ENCODE measurements at regions not wholly inside any gene's neighbourhood (a gene's known extent, or its start where the extent isn't known, plus 50 kb on each side); places are given as distances from the start of the nearest gene placed in this dataset.
A peak's percentile ranks its signal among the peaks of the same experiment; 100 is the strongest.
"Not testable (repeated sequence)": the region's sequence is repeated elsewhere in the genome, so short reads cannot be mapped to it uniquely, and the experiment has no call there.

- no peaks in the 10 kb centered on the region for H3K79me2 ChIP-seq (ENCODE audit: insufficient read depth, low read length)
- Mint-ChIP-seq H3K27me3 (ENCODE audit: low read depth, unreplicated experiment) (no peaks in the 10 kb centered on the region), H3K9me3 (ENCODE audit: unreplicated experiment) (no peaks in the 10 kb centered on the region), H3K4me3 (ENCODE audit: unreplicated experiment) (no peak overlapping the region), H3K36me3 (ENCODE audit: low read depth, unreplicated experiment) (no peaks in the 10 kb centered on the region), H3K4me1 (ENCODE audit: low read depth, unreplicated experiment) (peaks cover 5% of the 10 kb centered on the region), H3K27ac (ENCODE audit: unreplicated experiment) (no peak overlapping the region)
- H3K36me3 ChIP-seq (ENCODE audit: insufficient read depth, low read length): no peaks in the 10 kb centered on the region
- no peak overlapping the region for H3K9ac ChIP-seq (ENCODE audit: low read length)
- no peaks in the 10 kb centered on the region for H3K27me3 ChIP-seq (ENCODE audit: insufficient read depth, low read length)
- no peak overlapping the region for H3K4me2 ChIP-seq (ENCODE audit: low read length)
- no peaks in the 10 kb centered on the region for H3K9me3 ChIP-seq (ENCODE audit: insufficient read depth, low read depth, low read length)
- no peaks in the 10 kb centered on the region for H4K20me1 ChIP-seq (ENCODE audit: insufficient read depth, low read length)
- no peak for DNase-seq (ENCODE audit: low read depth)
- no peak overlapping the region for H2AFZ ChIP-seq (ENCODE audit: low read depth, low read length)
- H3K4me3 ChIP-seq (ENCODE audit: insufficient read depth, low read depth, low read length): no peak overlapping the region
- no peak for TF ChIP-seq CTCF (IDR thresholded peaks at IDR 0.05; ENCODE audit: insufficient read depth, low read depth, low read length)
- no peak for TF ChIP-seq EZH2 (IDR thresholded peaks at IDR 0.05; ENCODE audit: insufficient read depth, low read length)
- H3K4me1 ChIP-seq (ENCODE audit: insufficient read depth, low read length): no peaks in the 10 kb centered on the region
- H3K27ac ChIP-seq (ENCODE audit: low read depth, low read length): no peak overlapping the region
- no peak for FAIRE-seq
These were observed 627.2 kb upstream of the LUZP2 start for GRCh38 chr11:23869671-23870070.

- Histone ChIP-seq H3K4me3 (ENCODE audit: insufficient read depth, low read depth, low read length) (no peak overlapping the region), H3K27ac (ENCODE audit: low read depth, low read length) (no peak overlapping the region), H3K9ac (ENCODE audit: low read length) (no peak overlapping the region), H3K36me3 (ENCODE audit: insufficient read depth, low read length) (no peaks in the 10 kb centered on the region), H3K4me1 (ENCODE audit: insufficient read depth, low read length) (no peaks in the 10 kb centered on the region), H3K9me3 (ENCODE audit: insufficient read depth, low read depth, low read length) (no peaks in the 10 kb centered on the region), H3K4me2 (ENCODE audit: low read length) (no peak overlapping the region), H3K79me2 (ENCODE audit: insufficient read depth, low read length) (no peaks in the 10 kb centered on the region), H3K27me3 (ENCODE audit: insufficient read depth, low read length) (no peaks in the 10 kb centered on the region), H4K20me1 (ENCODE audit: insufficient read depth, low read length) (no peaks in the 10 kb centered on the region), H2AFZ (ENCODE audit: low read depth, low read length) (peak overlapping the region; percentile 5)
- Mint-ChIP-seq H3K27me3 (ENCODE audit: low read depth, unreplicated experiment) (no peaks in the 10 kb centered on the region), H3K27ac (ENCODE audit: unreplicated experiment) (no peak overlapping the region), H3K4me3 (ENCODE audit: unreplicated experiment) (no peak overlapping the region), H3K4me1 (ENCODE audit: low read depth, unreplicated experiment) (no peaks in the 10 kb centered on the region), H3K36me3 (ENCODE audit: low read depth, unreplicated experiment) (no peaks in the 10 kb centered on the region), H3K9me3 (ENCODE audit: unreplicated experiment) (no peaks in the 10 kb centered on the region)
- no peak for TF ChIP-seq EZH2 (IDR thresholded peaks at IDR 0.05; ENCODE audit: insufficient read depth, low read length)
- no peak for TF ChIP-seq CTCF (IDR thresholded peaks at IDR 0.05; ENCODE audit: insufficient read depth, low read depth, low read length)
- no peak for DNase-seq (ENCODE audit: low read depth)
- FAIRE-seq: peak; percentile 9
These were observed 623.4 kb upstream of the LUZP2 start for GRCh38 chr11:23873406-23873805.

- Mint-ChIP-seq H3K4me1 (ENCODE audit: low read depth, unreplicated experiment) (peaks cover 2% of the 10 kb centered on the region), H3K27ac (ENCODE audit: unreplicated experiment) (no peak overlapping the region), H3K27me3 (ENCODE audit: low read depth, unreplicated experiment) (no peaks in the 10 kb centered on the region), H3K36me3 (ENCODE audit: low read depth, unreplicated experiment) (no peaks in the 10 kb centered on the region), H3K4me3 (ENCODE audit: unreplicated experiment) (no peak overlapping the region), H3K9me3 (ENCODE audit: unreplicated experiment) (no peaks in the 10 kb centered on the region)
- H3K27me3 ChIP-seq (ENCODE audit: insufficient read depth, low read length): no peaks in the 10 kb centered on the region
- no peak overlapping the region for H3K27ac ChIP-seq (ENCODE audit: low read depth, low read length)
- H3K4me3 ChIP-seq (ENCODE audit: insufficient read depth, low read depth, low read length): no peak overlapping the region
- no peaks in the 10 kb centered on the region for H3K79me2 ChIP-seq (ENCODE audit: insufficient read depth, low read length)
- no peak overlapping the region for H3K4me2 ChIP-seq (ENCODE audit: low read length)
- H3K36me3 ChIP-seq (ENCODE audit: insufficient read depth, low read length): no peaks in the 10 kb centered on the region
- H3K4me1 ChIP-seq (ENCODE audit: insufficient read depth, low read length): no peaks in the 10 kb centered on the region
- no peaks in the 10 kb centered on the region for H4K20me1 ChIP-seq (ENCODE audit: insufficient read depth, low read length)
- TF ChIP-seq CTCF (IDR thresholded peaks at IDR 0.05; ENCODE audit: insufficient read depth, low read depth, low read length) (no peak), EZH2 (IDR thresholded peaks at IDR 0.05; ENCODE audit: insufficient read depth, low read length) (no peak)
- H3K9me3 ChIP-seq (ENCODE audit: insufficient read depth, low read depth, low read length): no peaks in the 10 kb centered on the region
- no peak overlapping the region for H2AFZ ChIP-seq (ENCODE audit: low read depth, low read length)
- no peak for FAIRE-seq
- no peak for DNase-seq (ENCODE audit: low read depth)
- H3K9ac ChIP-seq (ENCODE audit: low read length): no peak overlapping the region
These were observed 621.5 kb upstream of the LUZP2 start for GRCh38 chr11:23875176-23875850.

GRCh38 chr11:23883426-23884048 lies 613.3 kb upstream of the LUZP2 start:
- not testable (repeated sequence) for DNase-seq (ENCODE audit: low read depth); H3K27me3 Mint-ChIP-seq (ENCODE audit: low read depth, unreplicated experiment); H3K4me3 Mint-ChIP-seq (ENCODE audit: unreplicated experiment); H2AFZ ChIP-seq (ENCODE audit: low read depth, low read length); H3K9ac ChIP-seq (ENCODE audit: low read length); H3K4me3 ChIP-seq (ENCODE audit: insufficient read depth, low read depth, low read length); H3K4me1 ChIP-seq (ENCODE audit: insufficient read depth, low read length); FAIRE-seq; H3K36me3 Mint-ChIP-seq (ENCODE audit: low read depth, unreplicated experiment); H4K20me1 ChIP-seq (ENCODE audit: insufficient read depth, low read length); H3K27ac Mint-ChIP-seq (ENCODE audit: unreplicated experiment); H3K9me3 ChIP-seq (ENCODE audit: insufficient read depth, low read depth, low read length); H3K4me2 ChIP-seq (ENCODE audit: low read length); H3K27me3 ChIP-seq (ENCODE audit: insufficient read depth, low read length); H3K36me3 ChIP-seq (ENCODE audit: insufficient read depth, low read length); H3K4me1 Mint-ChIP-seq (ENCODE audit: low read depth, unreplicated experiment); H3K79me2 ChIP-seq (ENCODE audit: insufficient read depth, low read length); H3K27ac ChIP-seq (ENCODE audit: low read depth, low read length)
- peaks cover 13% of the 10 kb centered on the region for H3K9me3 Mint-ChIP-seq (ENCODE audit: unreplicated experiment)
